Subcutaneous abdominal adipose tissue (tissue), 5 donors: ENCODE measurements at regions not wholly inside any gene's neighbourhood (a gene's known extent, or its start where the extent isn't known, plus 50 kb on each side); places are given as distances from the start of the nearest gene placed in this dataset.
"Not testable (repeated sequence)": the region's sequence is repeated elsewhere in the genome, so short reads cannot be mapped to it uniquely, and the experiment has no call there.

Source experiments
- H3K27ac ChIP-seq: one replicate; pipeline ENCODE4 v1.7.0; 2013; ENCODE audit warnings: low read depth, mild to moderate bottlenecking, inconsistent platforms, low read length, moderate library complexity
- H3K27me3 ChIP-seq, 5 donors: one replicate each; pipeline ENCODE4 v1.7.0; 2013; ENCODE audit warnings: low read length in 5 of 5, inconsistent platforms in 1 of 5; ENCODE audit not compliant: control insufficient read depth in 5 of 5, insufficient read depth in 4 of 5
- H3K36me3 ChIP-seq, 5 donors: one replicate each; pipeline ENCODE4 v1.7.0; 2013; ENCODE audit warnings: low read length in 5 of 5; ENCODE audit not compliant: control insufficient read depth in 5 of 5, insufficient read depth in 5 of 5
- H3K4me1 ChIP-seq, 5 donors: one replicate each; pipeline ENCODE4 v1.7.0; 2013; ENCODE audit warnings: low read length in 5 of 5, mild to moderate bottlenecking in 3 of 5, moderate library complexity in 1 of 5; ENCODE audit not compliant: control insufficient read depth in 5 of 5, insufficient read depth in 5 of 5
- H3K4me3 ChIP-seq, 5 donors: one replicate each; pipeline ENCODE4 v1.7.0; 2013; ENCODE audit warnings: low read length in 5 of 5, low read depth in 1 of 5
- H3K9ac ChIP-seq, 5 donors: one replicate each; pipeline ENCODE4 v1.7.0; 2013; ENCODE audit warnings: low read length in 5 of 5, mild to moderate bottlenecking in 4 of 5, moderate library complexity in 3 of 5
- H3K9me3 ChIP-seq, 5 donors: one replicate each; pipeline ENCODE4 v1.7.0; 2013; ENCODE audit warnings: low read length in 5 of 5; ENCODE audit not compliant: control insufficient read depth in 5 of 5
- donor health status: healthy.
- donor health status: healthy.
- donor health status: healthy.
- donor health status: healthy.
- donor health status: healthy.

GRCh38 chr21:18129526-18129925, 115.1 kb upstream of the CHODL start:
- Histone ChIP-seq H3K9ac (no peak overlapping the region), H3K4me1 (no peaks in the 10 kb centered on the region), H3K36me3 (no peaks in the 10 kb centered on the region), H3K9me3 (no peaks in the 10 kb centered on the region), H3K27ac (no peak overlapping the region), H3K27me3 (no peaks in the 10 kb centered on the region), H3K4me3 (no peak overlapping the region)

GRCh38 chr21:18118566-18118965, 126.1 kb upstream of the CHODL start:
- Histone ChIP-seq H3K9me3 (no peaks in the 10 kb centered on the region), H3K27me3 (no peaks in the 10 kb centered on the region), H3K4me1 (no peaks in the 10 kb centered on the region), H3K4me3 (no peak overlapping the region), H3K27ac (no peak overlapping the region), H3K9ac (no peak overlapping the region), H3K36me3 (no peaks in the 10 kb centered on the region)

- H3K9me3 ChIP-seq, result no peaks in the 10 kb centered on the region
- no peaks in the 10 kb centered on the region for H3K4me1 ChIP-seq
- no peaks in the 10 kb centered on the region for H3K36me3 ChIP-seq
- no peak overlapping the region for H3K9ac ChIP-seq
- H3K4me3 ChIP-seq, result no peak overlapping the region
- H3K27ac ChIP-seq, result no peak overlapping the region
- H3K27me3 ChIP-seq, result no peaks in the 10 kb centered on the region
These were observed 127.5 kb upstream of the CHODL start for GRCh38 chr21:18117176-18117575.

- no peak overlapping the region for H3K9ac ChIP-seq
- H3K4me1 ChIP-seq, result no peaks in the 10 kb centered on the region
- H3K36me3 ChIP-seq, result no peaks in the 10 kb centered on the region
- H3K9me3 ChIP-seq, result no peaks in the 10 kb centered on the region
- no peak overlapping the region for H3K4me3 ChIP-seq
- H3K27me3 ChIP-seq, result no peaks in the 10 kb centered on the region
- H3K27ac ChIP-seq, result no peak overlapping the region
These were observed 129.8 kb upstream of the CHODL start for GRCh38 chr21:18114810-18115209.

- H3K36me3 ChIP-seq, result no peaks in the 10 kb centered on the region
- H3K9ac ChIP-seq, result no peak overlapping the region
- H3K27ac ChIP-seq, result no peak overlapping the region
- H3K4me3 ChIP-seq, result no peak overlapping the region
- no peaks in the 10 kb centered on the region for H3K27me3 ChIP-seq
- peaks cover 0 to 9% (median 5%) of the 10 kb centered on the region in 5 donors for H3K4me1 ChIP-seq
- H3K9me3 ChIP-seq, result no peaks in the 10 kb centered on the region
These were observed 139.8 kb upstream of the CHODL start for GRCh38 chr21:18104802-18105201.

- not testable (repeated sequence) for H3K27ac ChIP-seq, H3K36me3 ChIP-seq, H3K27me3 ChIP-seq, H3K4me1 ChIP-seq, H3K4me3 ChIP-seq, H3K9ac ChIP-seq
- H3K9me3 ChIP-seq, result peaks cover 0 to 15% (median 4%) of the 10 kb centered on the region in 5 donors
These were observed 148.2 kb upstream of the CHODL start for GRCh38 chr21:18096413-18096812.

- Histone ChIP-seq H3K9ac (no peak overlapping the region), H3K27me3 (no peaks in the 10 kb centered on the region), H3K9me3 (peaks cover 0 to 6% (median 5%) of the 10 kb centered on the region in 5 donors), H3K27ac (no peak overlapping the region), H3K4me3 (no peak overlapping the region), H3K4me1 (peaks cover 3 to 14% (median 12%) of the 10 kb centered on the region in 5 donors), H3K36me3 (no peaks in the 10 kb centered on the region)
These were observed 154.8 kb upstream of the CHODL start for GRCh38 chr21:18089786-18090185.

GRCh38 chr21:18070392-18070791, 174.2 kb upstream of the CHODL start:
- Histone ChIP-seq H3K4me1 (no peaks in the 10 kb centered on the region), H3K9ac (no peak overlapping the region), H3K27me3 (no peaks in the 10 kb centered on the region), H3K4me3 (no peak overlapping the region), H3K27ac (no peak overlapping the region), H3K36me3 (no peaks in the 10 kb centered on the region), H3K9me3 (no peaks in the 10 kb centered on the region)

- Histone ChIP-seq H3K9ac (no peak overlapping the region), H3K27ac (no peak overlapping the region), H3K4me1 (no peaks in the 10 kb centered on the region), H3K4me3 (no peak overlapping the region), H3K9me3 (no peaks in the 10 kb centered on the region), H3K27me3 (no peaks in the 10 kb centered on the region), H3K36me3 (no peaks in the 10 kb centered on the region)
These were observed 174.8 kb upstream of the CHODL start for GRCh38 chr21:18069875-18070274.

GRCh38 chr21:18060402-18060801, 184.2 kb upstream of the CHODL start:
- H3K4me1 ChIP-seq, result no peaks in the 10 kb centered on the region
- H3K27me3 ChIP-seq, result no peaks in the 10 kb centered on the region
- H3K4me3 ChIP-seq, result no peak overlapping the region
- no peak overlapping the region for H3K27ac ChIP-seq
- no peaks in the 10 kb centered on the region for H3K36me3 ChIP-seq
- no peak overlapping the region for H3K9ac ChIP-seq
- H3K9me3 ChIP-seq, result no peaks in the 10 kb centered on the region
